ENCODE measurements at regions not wholly inside any gene's neighbourhood (a gene's known extent, or its start where the extent isn't known, plus 50 kb on each side); places are given as distances from the start of the nearest gene placed in this dataset.
"Not testable (repeated sequence)": the region's sequence is repeated elsewhere in the genome, so short reads cannot be mapped to it uniquely, and the experiment has no call there.

- Histone ChIP-seq H3K36me3 (ENCODE audit: insufficient read depth, low read length) (no peaks in the 10 kb centered on the region), H3K9me3 (ENCODE audit: control insufficient read depth, insufficient read depth, low read length) (no peaks in the 10 kb centered on the region), H3K9ac (ENCODE audit: low read depth, low read length) (peak overlapping the region; percentile 81), H3K4me1 (ENCODE audit: insufficient read depth, low read length) (no peaks in the 10 kb centered on the region)
Observed at GRCh38 chr22:25448435-25449051, 115.9 kb upstream of the GRK3 start.

GRCh38 chr22:25449781-25450317, 114.6 kb upstream of the GRK3 start:
- Histone ChIP-seq H3K9me3 (ENCODE audit: control insufficient read depth, insufficient read depth, low read length) (no peaks in the 10 kb centered on the region), H3K4me1 (ENCODE audit: insufficient read depth, low read length) (no peaks in the 10 kb centered on the region), H3K9ac (ENCODE audit: low read depth, low read length) (no peak overlapping the region), H3K36me3 (ENCODE audit: insufficient read depth, low read length) (peaks cover 4% of the 10 kb centered on the region)

- H3K36me3 ChIP-seq (ENCODE audit: insufficient read depth, low read length), result peaks cover 4% of the 10 kb centered on the region
- no peaks in the 10 kb centered on the region for H3K4me1 ChIP-seq (ENCODE audit: insufficient read depth, low read length)
- H3K9ac ChIP-seq (ENCODE audit: low read depth, low read length), result no peak overlapping the region
- H3K9me3 ChIP-seq (ENCODE audit: control insufficient read depth, insufficient read depth, low read length), result no peaks in the 10 kb centered on the region
Observed at GRCh38 chr22:25451480-25452114, 112.9 kb upstream of the GRK3 start.

- Histone ChIP-seq H3K9me3 (ENCODE audit: control insufficient read depth, insufficient read depth, low read length) (no peaks in the 10 kb centered on the region), H3K9ac (ENCODE audit: low read depth, low read length) (no peak overlapping the region), H3K4me1 (ENCODE audit: insufficient read depth, low read length) (no peaks in the 10 kb centered on the region), H3K36me3 (ENCODE audit: insufficient read depth, low read length) (peaks cover 4% of the 10 kb centered on the region)
Observed at GRCh38 chr22:25452116-25452700, 112.3 kb upstream of the GRK3 start.

- H3K9ac ChIP-seq (ENCODE audit: low read depth, low read length), result no peak overlapping the region
Observed at GRCh38 chr22:25453058-25453457, 111.4 kb upstream of the GRK3 start.

GRCh38 chr22:25453557-25453956, 110.9 kb upstream of the GRK3 start:
- peaks cover 4% of the 10 kb centered on the region for H3K36me3 ChIP-seq (ENCODE audit: insufficient read depth, low read length)
- no peaks in the 10 kb centered on the region for H3K9me3 ChIP-seq (ENCODE audit: control insufficient read depth, insufficient read depth, low read length)
- no peak overlapping the region for H3K9ac ChIP-seq (ENCODE audit: low read depth, low read length)
- H3K4me1 ChIP-seq (ENCODE audit: insufficient read depth, low read length), result no peaks in the 10 kb centered on the region

More at GRCh38 chr22:25453058-25453457, 111.4 kb upstream of the GRK3 start:
- no peaks in the 10 kb centered on the region for H3K9me3 ChIP-seq (ENCODE audit: control insufficient read depth, insufficient read depth, low read length)
- no peaks in the 10 kb centered on the region for H3K4me1 ChIP-seq (ENCODE audit: insufficient read depth, low read length)
- peaks cover 4% of the 10 kb centered on the region for H3K36me3 ChIP-seq (ENCODE audit: insufficient read depth, low read length)

GRCh38 chr22:25456300-25457043, 108.0 kb upstream of the GRK3 start:
- not testable (repeated sequence) for H3K9me3 ChIP-seq (ENCODE audit: control insufficient read depth, insufficient read depth, low read length); H3K4me1 ChIP-seq (ENCODE audit: insufficient read depth, low read length); H3K9ac ChIP-seq (ENCODE audit: low read depth, low read length); H3K36me3 ChIP-seq (ENCODE audit: insufficient read depth, low read length)

GRCh38 chr22:25458631-25459030, 105.8 kb upstream of the GRK3 start:
- H3K9me3 ChIP-seq (ENCODE audit: control insufficient read depth, insufficient read depth, low read length); H3K36me3 ChIP-seq (ENCODE audit: insufficient read depth, low read length); H3K4me1 ChIP-seq (ENCODE audit: insufficient read depth, low read length): not testable (repeated sequence)

GRCh38 chr22:25460682-25461081, 103.8 kb upstream of the GRK3 start:
- not testable (repeated sequence) for H3K9me3 ChIP-seq (ENCODE audit: control insufficient read depth, insufficient read depth, low read length); H3K9ac ChIP-seq (ENCODE audit: low read depth, low read length); H3K36me3 ChIP-seq (ENCODE audit: insufficient read depth, low read length); H3K4me1 ChIP-seq (ENCODE audit: insufficient read depth, low read length)

More at GRCh38 chr22:25458631-25459030, 105.8 kb upstream of the GRK3 start:
- H3K9ac ChIP-seq (ENCODE audit: low read depth, low read length), result not testable (repeated sequence)

GRCh38 chr22:25461301-25461700, 103.2 kb upstream of the GRK3 start:
- no peak overlapping the region for H3K9ac ChIP-seq (ENCODE audit: low read depth, low read length)
- peaks cover 3% of the 10 kb centered on the region for H3K36me3 ChIP-seq (ENCODE audit: insufficient read depth, low read length)

GRCh38 chr22:25462474-25463346, 101.8 kb upstream of the GRK3 start:
- H3K9ac ChIP-seq (ENCODE audit: low read depth, low read length); H3K36me3 ChIP-seq (ENCODE audit: insufficient read depth, low read length); H3K4me1 ChIP-seq (ENCODE audit: insufficient read depth, low read length); H3K9me3 ChIP-seq (ENCODE audit: control insufficient read depth, insufficient read depth, low read length): not testable (repeated sequence)

More at GRCh38 chr22:25461301-25461700, 103.2 kb upstream of the GRK3 start:
- Histone ChIP-seq H3K4me1 (ENCODE audit: insufficient read depth, low read length) (no peaks in the 10 kb centered on the region), H3K9me3 (ENCODE audit: control insufficient read depth, insufficient read depth, low read length) (no peaks in the 10 kb centered on the region)

GRCh38 chr22:25463347-25463628, 101.2 kb upstream of the GRK3 start:
- H3K4me1 ChIP-seq (ENCODE audit: insufficient read depth, low read length); H3K36me3 ChIP-seq (ENCODE audit: insufficient read depth, low read length); H3K9ac ChIP-seq (ENCODE audit: low read depth, low read length); H3K9me3 ChIP-seq (ENCODE audit: control insufficient read depth, insufficient read depth, low read length): not testable (repeated sequence)

- not testable (repeated sequence) for H3K36me3 ChIP-seq (ENCODE audit: insufficient read depth, low read length); H3K9ac ChIP-seq (ENCODE audit: low read depth, low read length); H3K9me3 ChIP-seq (ENCODE audit: control insufficient read depth, insufficient read depth, low read length); H3K4me1 ChIP-seq (ENCODE audit: insufficient read depth, low read length)
Observed at GRCh38 chr22:25464326-25464725, 100.1 kb upstream of the GRK3 start.

- no peak overlapping the region for H3K9ac ChIP-seq (ENCODE audit: low read depth, low read length)
- no peaks in the 10 kb centered on the region for H3K4me1 ChIP-seq (ENCODE audit: insufficient read depth, low read length)
- H3K9me3 ChIP-seq (ENCODE audit: control insufficient read depth, insufficient read depth, low read length), result no peaks in the 10 kb centered on the region
- no peaks in the 10 kb centered on the region; the same call in 1 of the 2 replicates for H3K36me3 ChIP-seq (ENCODE audit: insufficient read depth, low read length)
Observed at GRCh38 chr22:25465949-25466348, 98.5 kb upstream of the GRK3 start.
